ENCODE measurements at regions not wholly inside any gene's neighbourhood (a gene's known extent, or its start where the extent isn't known, plus 50 kb on each side); places are given as distances from the start of the nearest gene placed in this dataset.
A peak's percentile ranks its signal among the peaks of the same experiment; 100 is the strongest.

GRCh38 chr20:40294747-40295146 is 394.3 kb downstream of the MAFB start (continued):
- no peak for TF ChIP-seq ZNF462 (CRISPR knock-in tag; IDR thresholded peaks at IDR 0.05)

GRCh38 chr20:40294175-40294574 is 394.9 kb downstream of the MAFB start:
- peaks cover 9% of the 10 kb centered on the region; the same call in 1 of the 2 replicates for H3K9me2 ChIP-seq (ENCODE audit: insufficient read depth)
- no peaks in the 10 kb centered on the region for H3K9me3 Mint-ChIP-seq
- DNase-seq (ENCODE audit: low spot score) (no peak), ATAC-seq (no peak)
- H3K4me3 ChIP-seq: no peak overlapping the region
- H3K4me3 Mint-ChIP-seq: no peak overlapping the region
- H3K4me1 Mint-ChIP-seq: peaks cover 9% of the 10 kb centered on the region; the same call in 2 of the 3 replicates
- no peaks in the 10 kb centered on the region for H3K36me3 Mint-ChIP-seq (ENCODE audit: low read depth)
- H3K79me2 ChIP-seq (replicated peaks; ENCODE audit: insufficient read depth): no peaks in the 10 kb centered on the region
- no peaks in the 10 kb centered on the region for H4K20me1 ChIP-seq (replicated peaks; ENCODE audit: insufficient read depth)
- H2AFZ ChIP-seq: peak overlapping the region; percentile 16; the same call in 1 of the 2 replicates
- no peak overlapping the region for H3K27ac Mint-ChIP-seq
- no peak overlapping the region for H3K27ac ChIP-seq (ENCODE audit: low read depth)
- no peaks in the 10 kb centered on the region; the same call in 1 of the 2 replicates for H3K36me3 ChIP-seq (ENCODE audit: insufficient read depth)
- no peak overlapping the region for H3K4me2 ChIP-seq
- H3K4me1 ChIP-seq (ENCODE audit: insufficient read depth): peaks cover 12% of the 10 kb centered on the region; the same call in 1 of the 2 replicates
- H3F3A ChIP-seq (replicated peaks; ENCODE audit: low read depth): no peaks in the 10 kb centered on the region
- no peaks in the 10 kb centered on the region for H3K27me3 Mint-ChIP-seq (ENCODE audit: insufficient read depth, low read depth, poor library complexity)
- no peaks in the 10 kb centered on the region for H3K27me3 ChIP-seq (ENCODE audit: insufficient read depth)
- no peak for TF ChIP-seq JUNB (IDR thresholded peaks at IDR 0.05; ENCODE audit: unreplicated experiment)
- no peak for TF ChIP-seq STAT1 (IDR thresholded peaks at IDR 0.05; ENCODE audit: unreplicated experiment)
- TF ChIP-seq REST (IDR thresholded peaks at IDR 0.05; ENCODE audit: unreplicated experiment): no peak
- TF ChIP-seq ZNF331 (CRISPR knock-in tag; IDR thresholded peaks at IDR 0.05; ENCODE audit: low read depth): no peak
- TF ChIP-seq, protein P1, sequence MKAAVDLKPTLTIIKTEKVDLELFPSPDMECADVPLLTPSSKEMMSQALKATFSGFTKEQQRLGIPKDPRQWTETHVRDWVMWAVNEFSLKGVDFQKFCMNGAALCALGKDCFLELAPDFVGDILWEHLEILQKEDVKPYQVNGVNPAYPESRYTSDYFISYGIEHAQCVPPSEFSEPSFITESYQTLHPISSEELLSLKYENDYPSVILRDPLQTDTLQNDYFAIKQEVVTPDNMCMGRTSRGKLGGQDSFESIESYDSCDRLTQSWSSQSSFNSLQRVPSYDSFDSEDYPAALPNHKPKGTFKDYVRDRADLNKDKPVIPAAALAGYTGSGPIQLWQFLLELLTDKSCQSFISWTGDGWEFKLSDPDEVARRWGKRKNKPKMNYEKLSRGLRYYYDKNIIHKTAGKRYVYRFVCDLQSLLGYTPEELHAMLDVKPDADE (IDR thresholded peaks at IDR 0.05): no peak
- TF ChIP-seq NANOG (IDR thresholded peaks at IDR 0.05; ENCODE audit: borderline replicate concordance): no peak
- no peak for TF ChIP-seq POLR2AphosphoS5 (IDR thresholded peaks at IDR 0.05; ENCODE audit: low read depth)
- no peak for TF ChIP-seq EZH2phosphoT487 (IDR thresholded peaks at IDR 0.05; ENCODE audit: unreplicated experiment)
